Heart right ventricle (tissue), 16 donors: ENCODE measurements at regions not wholly inside any gene's neighbourhood (a gene's known extent, or its start where the extent isn't known, plus 50 kb on each side); places are given as distances from the start of the nearest gene placed in this dataset.

Experiments
- ATAC-seq, 8 donors: fragments of 200-7000 bp; cut with Tn5 transposase; one replicate each; pipeline ENCODE4 v1.9.1; 2020; ENCODE audit warnings: mild to moderate bottlenecking in 8 of 8, moderate library complexity in 8 of 8, moderate number of reproducible peaks in 1 of 8
- DNase-seq, 2 donors: peaks; one replicate each; pipeline ENCODE4 v3.0.0-alpha.2; 2020
- H3K27ac ChIP-seq, 10 donors: fragments of 200-600 bp; sonication (generic) in 2 of 10; one replicate each; pipeline versions ENCODE4 v1.5.0 to v1.8.0; 2020 to 2022; ENCODE audit warnings: mild to moderate bottlenecking in 3 of 10
- H3K27me3 ChIP-seq, 7 donors: fragments of 200-600 bp; one replicate each; pipeline ENCODE4 v1.8.0; 2021 to 2022; ENCODE audit warnings: mild to moderate bottlenecking in 2 of 7
- H3K36me3 ChIP-seq, 9 donors: fragments of 200-600 bp; sonication (generic) in 1 of 9; one replicate each; pipeline versions ENCODE4 v1.5.0 to v1.8.0; 2020 to 2022; ENCODE audit warnings: mild to moderate bottlenecking in 2 of 9
- H3K4me1 ChIP-seq, 9 donors: fragments of 200-600 bp; sonication (generic) in 1 of 9; one replicate each; pipeline versions ENCODE4 v1.5.0 to v1.8.0; 2020 to 2022; ENCODE audit warnings: mild to moderate bottlenecking in 4 of 9
- H3K4me3 ChIP-seq, 10 donors: fragments of 200-600 bp; sonication (generic) in 2 of 10; one replicate each; pipeline versions ENCODE4 v1.5.0 to v1.8.0; 2020 to 2022; ENCODE audit warnings: mild to moderate bottlenecking in 7 of 10, moderate library complexity in 2 of 10
- H3K9me3 ChIP-seq, 11 donors: fragments of 200-600 bp in 10 of 11; sonication (generic) in 2 of 11; one replicate each; pipeline versions ENCODE4 v1.5.0 to v1.8.0; 2013 to 2022; ENCODE audit warnings: mild to moderate bottlenecking in 2 of 11, control low read depth in 1 of 11, moderate library complexity in 1 of 11
- WGBS, 2 donors: extraction: QIAGEN DNeasy Blood & Tissue Kit; methylation state at CpG; one replicate each; pipeline ENCODE4 v1.1.7; 2013; ENCODE audit warnings: inconsistent platforms in 1 of 2; 5-methylcytosine and 5-hydroxymethylcytosine counted together
- intact Hi-C, 10 donors: fragments of 100-400 bp; cut with DNase I; formaldehyde crosslinking; loops; one replicate each; pipeline versions ENCODE4 v1.11.1 to v1.14.2; 2022
- TF ChIP-seq, protein P1 (sequence below), 9 donors: fragments of 200-600 bp; sonication (generic) in 2 of 9; IDR thresholded peaks; one replicate each; pipeline versions ENCODE4 v1.5.0 to v1.8.0; 2021 to 2022; ENCODE audit warnings: antibody characterized with exemption in 9 of 9, mild to moderate bottlenecking in 5 of 9, moderate library complexity in 1 of 9
- donor health status: Arrhythmogenic right ventricular cardiomyopathy.
- donor health status: ischemic (EF 13 %, LVEDD 7.1; RV severe dilation, severe dysfunction).
- donor health status: healthy with polysubstance abuse.
- donor health status: DM: no; HTN: yes; CAD: no.
- donor health status: DM: no; HTN: no; CAD: no.
- donor health status: ischemic (EF 25% LVEDD 6.9; RV normal size, moderate dysfunction).
- donor health status: ischemic (EF 25% LVEDD 5.7; RV mildly dilated, moderate dysfunction).
- donor health status: healthy.
- donor health status: DM: yes; HTN: yes; CAD: no.
- donor health status: Ischemic cardiomyopathy.
- donor health status: ischemic (EF 35%, LVEDD 5.7; RV mildly dilated, moderate dysfunction).
- donor health status: nonischemic (EF 11% LVEDD 7.7; RV severe dilation, severe dysfunction).
- donor health status: DM: yes; HTN: yes; CAD: no.
- donor health status: PGD.
- donor health status: ischemic (EF 29% LVEDD 5.4; RV normal size, mild dysfunction).
- donor health status: nonischemic (EF 23%, LVEDD 6.1; RV moderate dilation, normal function).

DNA sequence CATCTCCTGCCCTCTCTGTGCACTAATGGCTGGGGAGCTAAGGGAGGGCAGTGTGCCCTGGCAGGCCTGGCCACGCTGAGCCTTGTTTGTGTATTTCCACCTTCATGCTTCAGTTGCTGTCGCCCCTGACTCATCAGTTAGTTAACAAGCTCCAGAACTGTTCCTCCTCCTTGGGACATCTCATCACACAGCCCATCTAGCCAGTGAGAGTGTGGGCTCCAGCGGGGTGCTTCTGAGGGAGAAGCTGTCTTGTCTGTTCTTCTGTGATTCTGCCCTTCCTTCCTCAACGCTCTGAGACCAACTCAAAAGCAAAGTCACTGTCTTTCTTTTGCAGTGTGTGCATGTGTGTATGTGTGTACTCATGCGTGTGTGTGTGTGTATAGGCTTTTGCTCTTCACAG is 58.3 kb upstream of the CPEB4 start:
- no peaks in the 10 kb centered on the region for H3K36me3 ChIP-seq
- WGBS, 2 donors = 86 to 87% methylated on average over 5 of the region's 5 CpGs
- H3K9me3 ChIP-seq = peaks cover 0 to 6% (median 0%) of the 10 kb centered on the region in 11 donors
- TF ChIP-seq, protein P1, sequence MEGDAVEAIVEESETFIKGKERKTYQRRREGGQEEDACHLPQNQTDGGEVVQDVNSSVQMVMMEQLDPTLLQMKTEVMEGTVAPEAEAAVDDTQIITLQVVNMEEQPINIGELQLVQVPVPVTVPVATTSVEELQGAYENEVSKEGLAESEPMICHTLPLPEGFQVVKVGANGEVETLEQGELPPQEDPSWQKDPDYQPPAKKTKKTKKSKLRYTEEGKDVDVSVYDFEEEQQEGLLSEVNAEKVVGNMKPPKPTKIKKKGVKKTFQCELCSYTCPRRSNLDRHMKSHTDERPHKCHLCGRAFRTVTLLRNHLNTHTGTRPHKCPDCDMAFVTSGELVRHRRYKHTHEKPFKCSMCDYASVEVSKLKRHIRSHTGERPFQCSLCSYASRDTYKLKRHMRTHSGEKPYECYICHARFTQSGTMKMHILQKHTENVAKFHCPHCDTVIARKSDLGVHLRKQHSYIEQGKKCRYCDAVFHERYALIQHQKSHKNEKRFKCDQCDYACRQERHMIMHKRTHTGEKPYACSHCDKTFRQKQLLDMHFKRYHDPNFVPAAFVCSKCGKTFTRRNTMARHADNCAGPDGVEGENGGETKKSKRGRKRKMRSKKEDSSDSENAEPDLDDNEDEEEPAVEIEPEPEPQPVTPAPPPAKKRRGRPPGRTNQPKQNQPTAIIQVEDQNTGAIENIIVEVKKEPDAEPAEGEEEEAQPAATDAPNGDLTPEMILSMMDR (IDR thresholded peaks at IDR 0.05) = no peak
- intact Hi-C loops = no loop called here
- no peak for ATAC-seq
- no peak for DNase-seq
- H3K4me1 ChIP-seq = peaks cover 0 to 45% (median 5%) of the 10 kb centered on the region in 9 donors
- no peak overlapping the region for H3K4me3 ChIP-seq
- no peaks in the 10 kb centered on the region for H3K27me3 ChIP-seq
- H3K27ac ChIP-seq = peak overlapping the region in 1 of 10 donors; percentile 17

DNA sequence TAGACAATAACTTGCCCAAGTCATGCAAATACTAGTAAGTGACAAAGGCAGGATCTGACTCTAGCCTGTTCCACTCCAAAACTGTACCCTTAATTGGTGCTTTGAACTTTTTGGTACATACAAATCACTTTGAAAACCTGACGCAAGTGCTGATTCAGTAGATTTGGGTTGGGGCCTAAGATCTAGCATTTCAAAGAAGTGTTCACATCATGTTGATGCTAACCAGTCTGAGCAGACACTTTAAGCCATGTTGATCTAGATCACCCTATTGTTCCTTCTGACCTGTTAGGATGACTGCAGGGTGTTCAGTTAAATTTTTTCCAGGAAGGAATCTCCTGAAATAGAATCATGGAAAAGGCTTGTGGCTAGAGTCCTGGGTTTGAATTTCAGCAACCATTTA is 57.7 kb upstream of the CPEB4 start:
- WGBS, 2 donors = 89 to 93% methylated on average over 1 of the region's 1 CpG
- peaks cover 0 to 51% (median 5%) of the 10 kb centered on the region in 9 donors for H3K4me1 ChIP-seq

DNA sequence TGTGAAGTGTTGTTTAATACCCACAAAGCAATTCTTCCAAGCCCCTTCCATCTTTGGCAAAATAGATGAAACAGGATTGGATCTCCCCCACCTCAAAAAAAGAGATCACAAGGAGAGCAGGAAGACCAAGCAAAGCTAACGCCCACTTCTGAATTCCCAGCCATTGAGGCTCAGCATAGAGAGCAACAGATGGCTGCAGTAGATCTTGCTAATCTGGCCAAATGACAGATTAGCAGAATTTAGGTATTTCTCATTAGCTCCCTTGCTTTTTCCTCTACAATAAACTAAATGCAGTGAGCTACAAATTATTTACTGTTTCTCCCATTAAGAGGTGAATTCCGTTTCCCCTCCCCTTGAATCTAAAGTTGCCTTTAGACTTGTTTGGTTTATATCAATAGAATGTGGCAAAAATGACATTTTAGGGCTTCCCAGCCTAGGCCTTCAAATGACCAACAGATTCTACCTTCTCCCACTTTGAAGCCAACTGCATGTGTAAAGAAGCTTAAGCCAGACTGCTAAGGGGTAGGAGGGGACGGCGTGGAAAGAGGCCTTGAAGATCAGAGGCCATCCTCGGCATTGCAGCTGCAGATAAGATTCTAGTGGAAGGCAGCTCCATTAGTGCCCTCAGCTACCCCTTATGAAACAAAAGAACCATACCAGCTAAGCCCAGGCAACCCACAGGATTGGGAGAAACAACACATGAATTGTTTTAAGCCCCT is 56.8 kb upstream of the CPEB4 start:
- Histone ChIP-seq H3K36me3 (no peaks in the 10 kb centered on the region), H3K4me1 (peaks cover 0 to 61% (median 2%) of the 10 kb centered on the region in 9 donors), H3K4me3 (no peak overlapping the region), H3K27ac (no peak overlapping the region), H3K9me3 (peaks cover 0 to 6% (median 0%) of the 10 kb centered on the region in 11 donors), H3K27me3 (no peaks in the 10 kb centered on the region)
- ATAC-seq (no peak), DNase-seq (no peak)
- TF ChIP-seq, protein P1 (IDR thresholded peaks at IDR 0.05) = no peak
- intact Hi-C loops = no loop called here
- WGBS, 2 donors = 91 to 94% methylated on average over 5 of the region's 5 CpGs

More for the DNA sequence above, 57.7 kb upstream of the CPEB4 start:
- Histone ChIP-seq H3K4me3 (no peak overlapping the region), H3K27me3 (no peaks in the 10 kb centered on the region), H3K27ac (no peak overlapping the region), H3K9me3 (peaks cover 0 to 6% (median 0%) of the 10 kb centered on the region in 11 donors), H3K36me3 (no peaks in the 10 kb centered on the region)
- no peak for DNase-seq
- TF ChIP-seq, protein P1 (IDR thresholded peaks at IDR 0.05) = no peak
- ATAC-seq = no peak
- intact Hi-C loops = no loop called here

DNA sequence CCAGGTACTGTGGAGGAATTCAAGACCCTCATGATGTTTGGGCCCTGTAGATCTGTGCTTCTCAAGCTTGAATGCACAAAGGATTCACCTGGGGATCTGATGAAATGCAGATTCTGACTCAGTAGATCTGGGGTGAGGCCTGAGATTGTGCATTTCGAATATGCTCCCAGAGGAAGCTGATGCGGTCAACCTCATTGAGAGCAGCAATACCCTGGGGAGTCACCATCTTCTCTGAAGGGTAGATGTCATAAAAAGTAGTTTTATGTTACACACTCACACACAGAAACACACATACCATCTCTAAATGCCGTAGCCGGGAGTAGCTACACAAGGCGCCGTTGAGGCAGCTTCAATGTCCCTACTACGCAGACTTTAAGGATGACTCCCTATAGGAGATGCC is 55.8 kb upstream of the CPEB4 start:
- Histone ChIP-seq H3K9me3 (peaks cover 0 to 6% (median 0%) of the 10 kb centered on the region in 11 donors), H3K27me3 (no peaks in the 10 kb centered on the region), H3K4me1 (peaks cover 0 to 61% (median 2%) of the 10 kb centered on the region in 9 donors), H3K36me3 (no peaks in the 10 kb centered on the region), H3K4me3 (no peak overlapping the region), H3K27ac (peak overlapping the region in 1 of 10 donors; percentile 63)
- DNase-seq (no peak), ATAC-seq (no peak)
- WGBS, 2 donors = 94 to 99% methylated on average over 7 of the region's 7 CpGs
- TF ChIP-seq, protein P1 (IDR thresholded peaks at IDR 0.05) = no peak
- intact Hi-C loops = loop anchor here in 1 of 10 donors (2.0 kb wide), 1 partner anchor 42 kb away; no protein-coding TSS in a partner anchor
